ENCODE measurements at regions not wholly inside any gene's neighbourhood (a gene's known extent, or its start where the extent isn't known, plus 50 kb on each side); places are given as distances from the start of the nearest gene placed in this dataset.

DNA sequence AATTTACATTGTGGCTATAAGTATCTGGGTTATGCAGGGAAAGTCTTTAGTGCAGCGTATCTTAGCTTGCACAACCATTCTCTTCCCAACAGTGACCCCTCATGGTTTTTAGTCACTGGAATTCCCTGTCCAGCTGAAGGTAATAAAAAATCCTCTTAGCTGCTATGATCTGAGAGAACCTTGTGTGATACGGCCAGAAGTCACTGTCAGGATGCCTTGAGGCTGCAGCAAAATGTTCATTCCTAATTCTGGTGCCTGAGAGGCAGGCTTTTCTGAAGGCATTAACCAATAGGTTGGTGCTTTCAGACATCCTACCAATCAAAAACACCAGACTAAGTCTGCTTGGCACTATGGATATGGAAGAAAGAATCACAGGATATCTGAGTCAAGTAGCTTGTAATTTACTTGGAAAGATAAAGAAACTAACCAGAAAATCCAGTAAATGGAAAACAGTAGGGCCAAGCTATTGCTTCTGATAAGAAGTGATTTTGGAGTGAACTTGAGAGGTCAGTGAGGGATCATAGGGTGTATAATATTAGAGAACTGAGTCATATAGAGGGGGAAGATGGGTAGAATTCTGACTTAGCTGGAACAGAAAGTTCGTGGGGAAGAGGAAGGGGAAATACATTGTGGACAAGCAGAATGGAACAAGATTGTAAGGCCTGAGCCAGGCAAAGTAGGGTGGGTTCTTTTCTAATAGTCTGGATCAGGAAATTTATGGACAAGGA lies 89.0 kb upstream of the SLC14A2 start:
- TF ChIP-seq, protein P1, sequence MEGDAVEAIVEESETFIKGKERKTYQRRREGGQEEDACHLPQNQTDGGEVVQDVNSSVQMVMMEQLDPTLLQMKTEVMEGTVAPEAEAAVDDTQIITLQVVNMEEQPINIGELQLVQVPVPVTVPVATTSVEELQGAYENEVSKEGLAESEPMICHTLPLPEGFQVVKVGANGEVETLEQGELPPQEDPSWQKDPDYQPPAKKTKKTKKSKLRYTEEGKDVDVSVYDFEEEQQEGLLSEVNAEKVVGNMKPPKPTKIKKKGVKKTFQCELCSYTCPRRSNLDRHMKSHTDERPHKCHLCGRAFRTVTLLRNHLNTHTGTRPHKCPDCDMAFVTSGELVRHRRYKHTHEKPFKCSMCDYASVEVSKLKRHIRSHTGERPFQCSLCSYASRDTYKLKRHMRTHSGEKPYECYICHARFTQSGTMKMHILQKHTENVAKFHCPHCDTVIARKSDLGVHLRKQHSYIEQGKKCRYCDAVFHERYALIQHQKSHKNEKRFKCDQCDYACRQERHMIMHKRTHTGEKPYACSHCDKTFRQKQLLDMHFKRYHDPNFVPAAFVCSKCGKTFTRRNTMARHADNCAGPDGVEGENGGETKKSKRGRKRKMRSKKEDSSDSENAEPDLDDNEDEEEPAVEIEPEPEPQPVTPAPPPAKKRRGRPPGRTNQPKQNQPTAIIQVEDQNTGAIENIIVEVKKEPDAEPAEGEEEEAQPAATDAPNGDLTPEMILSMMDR (IDR thresholded peaks at IDR 0.05) = no peak
- TF ChIP-seq SIN3A (IDR thresholded peaks at IDR 0.05; ENCODE audit: borderline replicate concordance, insufficient read depth, low read depth, low read length) = no peak

Measured in Panc1 (cell line).